ENCODE measurements at regions not wholly inside any gene's neighbourhood (a gene's known extent, or its start where the extent isn't known, plus 50 kb on each side); places are given as distances from the start of the nearest gene placed in this dataset.

- H3K9ac ChIP-seq (ENCODE audit: insufficient read depth, low read depth, low read length), result no peak overlapping the region
- H3K27me3 ChIP-seq (ENCODE audit: control insufficient read depth in 1 of 2, insufficient read depth in 2 of 2, low read length in 2 of 2), result no peaks in the 10 kb centered on the region
- WGBS (ENCODE audit: low lambda C conversion rate), result 2% methylated on average over 2 of the region's 2 CpGs
- no peaks in the 10 kb centered on the region for H3K4me1 ChIP-seq (ENCODE audit: insufficient read depth, low read length)
- H3K4me3 ChIP-seq (replicated peaks in 1 of 3; ENCODE audit: insufficient read depth in 1 of 3, low read depth in 2 of 3, low read length in 3 of 3), result no peak overlapping the region
- H4K20me1 ChIP-seq (ENCODE audit: insufficient read depth, low read length), result no peaks in the 10 kb centered on the region
- no TSS peak for BruUV-seq (replicated peaks)
- no peaks in the 10 kb centered on the region for H3K9me3 ChIP-seq (ENCODE audit: low read length)
- ChIA-PET CTCF (ENCODE audit: low intra/inter-chr PET ratio, low total read pairs) (no interaction called here), POLR2A (no interaction called here)
- FAIRE-seq (no peak), DNase-seq (ENCODE audit: low spot score) (no peak), ATAC-seq (no peak)
- in situ Hi-C loops (cut with HindIII; ENCODE audit: extremely low pct_ligation_motif_present, low pct_unique_long_range_greater_than_20kb), result no loop called here
- no peak overlapping the region for H3K27ac ChIP-seq (ENCODE audit: extremely low read length, insufficient read depth, low read length)
- no peak overlapping the region for H3K4me2 ChIP-seq (ENCODE audit: low read depth, low read length)
- no peak overlapping the region for H2AFZ ChIP-seq (ENCODE audit: low read length)
- intact Hi-C loops (cut with micrococcal nuclease; ENCODE audit: unreplicated experiment), result no loop called here
- no peaks in the 10 kb centered on the region for H3K36me3 ChIP-seq (replicated peaks in 1 of 2; ENCODE audit: control insufficient read depth in 1 of 2, insufficient read depth in 2 of 2, low read length in 2 of 2)
- H3K79me2 ChIP-seq (ENCODE audit: insufficient read depth, low read length), result no peaks in the 10 kb centered on the region
- TF ChIP-seq ELF3 (CRISPR knock-in tag; IDR thresholded peaks at IDR 0.05) (no peak), ATF2 (CRISPR knock-in tag; IDR thresholded peaks at IDR 0.05) (no peak)
Measured at GRCh38 chr6:51360287-51360686, 541.6 kb downstream of the TFAP2B start.

- no TSS peak for BruUV-seq (replicated peaks)
- CTCF ChIA-PET (ENCODE audit: low intra/inter-chr PET ratio, low total read pairs), result no interaction called here
- POLR2A ChIA-PET, result no interaction called here
- TF ChIP-seq ZFAT (CRISPR knock-in tag; conservative IDR thresholded peaks at IDR 0.05), result no peak
- TF ChIP-seq MXD1 (CRISPR knock-in tag; IDR thresholded peaks at IDR 0.05), result no peak
- TF ChIP-seq, protein P1, sequence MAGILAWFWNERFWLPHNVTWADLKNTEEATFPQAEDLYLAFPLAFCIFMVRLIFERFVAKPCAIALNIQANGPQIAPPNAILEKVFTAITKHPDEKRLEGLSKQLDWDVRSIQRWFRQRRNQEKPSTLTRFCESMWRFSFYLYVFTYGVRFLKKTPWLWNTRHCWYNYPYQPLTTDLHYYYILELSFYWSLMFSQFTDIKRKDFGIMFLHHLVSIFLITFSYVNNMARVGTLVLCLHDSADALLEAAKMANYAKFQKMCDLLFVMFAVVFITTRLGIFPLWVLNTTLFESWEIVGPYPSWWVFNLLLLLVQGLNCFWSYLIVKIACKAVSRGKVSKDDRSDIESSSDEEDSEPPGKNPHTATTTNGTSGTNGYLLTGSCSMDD (CRISPR knock-in tag; IDR thresholded peaks at IDR 0.05), result no peak
- TF ChIP-seq RFXANK (CRISPR knock-in tag; IDR thresholded peaks at IDR 0.05), result no peak
- TF ChIP-seq DR1 (CRISPR knock-in tag; IDR thresholded peaks at IDR 0.05), result no peak
- TF ChIP-seq, protein P2, sequence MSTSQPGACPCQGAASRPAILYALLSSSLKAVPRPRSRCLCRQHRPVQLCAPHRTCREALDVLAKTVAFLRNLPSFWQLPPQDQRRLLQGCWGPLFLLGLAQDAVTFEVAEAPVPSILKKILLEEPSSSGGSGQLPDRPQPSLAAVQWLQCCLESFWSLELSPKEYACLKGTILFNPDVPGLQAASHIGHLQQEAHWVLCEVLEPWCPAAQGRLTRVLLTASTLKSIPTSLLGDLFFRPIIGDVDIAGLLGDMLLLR (CRISPR knock-in tag; IDR thresholded peaks at IDR 0.05), result no peak
- no peak for TF ChIP-seq MXI1 (IDR thresholded peaks at IDR 0.05; ENCODE audit: borderline replicate concordance, low read depth, low read length)
- no peak for TF ChIP-seq ZBTB42 (CRISPR knock-in tag; IDR thresholded peaks at IDR 0.05)
- no peak for TF ChIP-seq SMYD3 (CRISPR knock-in tag; IDR thresholded peaks at IDR 0.05)
- no peak for TF ChIP-seq GLMP (CRISPR knock-in tag; IDR thresholded peaks at IDR 0.05; ENCODE audit: borderline replicate concordance)
- no peak for TF ChIP-seq TBX2 (CRISPR knock-in tag; IDR thresholded peaks at IDR 0.05; ENCODE audit: borderline replicate concordance)
- no peak for TF ChIP-seq HOMEZ (CRISPR knock-in tag; IDR thresholded peaks at IDR 0.05; ENCODE audit: low read depth)
Measured at GRCh38 chr6:51365566-51365965, 546.9 kb downstream of the TFAP2B start.

More at GRCh38 chr6:51365566-51365965, 546.9 kb downstream of the TFAP2B start:
- FAIRE-seq, result no peak
- Histone ChIP-seq H3K4me1 (ENCODE audit: insufficient read depth, low read length) (no peaks in the 10 kb centered on the region), H3K36me3 (replicated peaks in 1 of 2; ENCODE audit: control insufficient read depth in 1 of 2, insufficient read depth in 2 of 2, low read length in 2 of 2) (no peaks in the 10 kb centered on the region), H3K4me2 (ENCODE audit: low read depth, low read length) (no peak overlapping the region), H3K27me3 (ENCODE audit: control insufficient read depth in 1 of 2, insufficient read depth in 2 of 2, low read length in 2 of 2) (no peaks in the 10 kb centered on the region), H3K79me2 (ENCODE audit: insufficient read depth, low read length) (no peaks in the 10 kb centered on the region), H3K9me3 (ENCODE audit: low read length) (no peaks in the 10 kb centered on the region), H2AFZ (ENCODE audit: low read length) (no peak overlapping the region), H3K9ac (ENCODE audit: insufficient read depth, low read depth, low read length) (no peak overlapping the region), H3K27ac (ENCODE audit: extremely low read length, insufficient read depth, low read length) (no peak overlapping the region), H3K4me3 (replicated peaks in 1 of 3; ENCODE audit: insufficient read depth in 1 of 3, low read depth in 2 of 3, low read length in 3 of 3) (no peak overlapping the region), H4K20me1 (ENCODE audit: insufficient read depth, low read length) (no peaks in the 10 kb centered on the region)
- intact Hi-C loops (cut with micrococcal nuclease; ENCODE audit: unreplicated experiment), result no loop called here
- in situ Hi-C loops (cut with HindIII; ENCODE audit: extremely low pct_ligation_motif_present, low pct_unique_long_range_greater_than_20kb), result no loop called here
- no peak for DNase-seq (ENCODE audit: low spot score)
- no peak for ATAC-seq
